HL-60 (cell line): ENCODE measurements at regions not wholly inside any gene's neighbourhood (a gene's known extent, or its start where the extent isn't known, plus 50 kb on each side); places are given as distances from the start of the nearest gene placed in this dataset.

Experiments used
- DNase-seq, 2 experiments: peaks; one replicate each; pipeline ENCODE4 v3.0.0-alpha.2; 2010 to 2020; ENCODE audit warnings: low read depth in 1 of 2, low spot score in 1 of 2
- H3K27ac ChIP-seq: fragments of 250-450 bp; sonication (Bioruptor Pico); replicated peaks from 2 replicates; pipeline ENCODE4 v1.5.1; 2020; ENCODE audit warnings: mild to moderate bottlenecking, moderate library complexity
- H3K27me3 ChIP-seq: fragments of 250-450 bp; sonication (Bioruptor Pico); 2 replicates; pipeline ENCODE4 v1.5.1; 2021; ENCODE audit warnings: mild to moderate bottlenecking, moderate library complexity; ENCODE audit not compliant: insufficient read depth, poor library complexity, severe bottlenecking
- H3K4me3 ChIP-seq: replicated peaks from 2 replicates; pipeline ENCODE4 v1.5.1; 2011; ENCODE audit warnings: mild to moderate bottlenecking, control low read depth, low read length; ENCODE audit not compliant: insufficient read depth
- CTCF ChIP-seq: IDR thresholded peaks from one replicate; pipeline ENCODE4 v1.5.1; 2011; ENCODE audit warnings: low read length, control low read depth, inconsistent platforms; ENCODE audit not compliant: insufficient read depth
- GABPA ChIP-seq: IDR thresholded peaks from 2 replicates; pipeline ENCODE4 v1.6.1; 2012; ENCODE audit warnings: low read depth
- POLR2AphosphoS5 ChIP-seq: IDR thresholded peaks from 2 replicates; pipeline ENCODE4 v1.6.1; 2012; ENCODE audit warnings: low read depth
- REST ChIP-seq: IDR thresholded peaks from 2 replicates; pipeline ENCODE4 v1.6.1; 2012; ENCODE audit warnings: low read depth; ENCODE audit not compliant: insufficient replicate concordance
- SPI1 ChIP-seq: IDR thresholded peaks from 2 replicates; pipeline ENCODE4 v1.6.1; 2012; ENCODE audit warnings: low read depth, mild to moderate bottlenecking, borderline replicate concordance

GRCh38 chr4:32748498-32748897 is 2028.3 kb downstream of the PCDH7 start:
- Histone ChIP-seq H3K4me3 (no peak overlapping the region), H3K27ac (no peak overlapping the region), H3K27me3 (no peaks in the 10 kb centered on the region)
- TF ChIP-seq POLR2AphosphoS5 = no peak
- TF ChIP-seq REST = no peak
- no peak for TF ChIP-seq SPI1
- TF ChIP-seq CTCF = no peak
- TF ChIP-seq GABPA = no peak
- DNase-seq = no peak

GRCh38 chr4:32752962-32753361 is 2032.8 kb downstream of the PCDH7 start:
- no peaks in the 10 kb centered on the region for H3K27me3 ChIP-seq
- DNase-seq = no peak
- TF ChIP-seq POLR2AphosphoS5 (no peak), CTCF (no peak), REST (no peak), SPI1 (no peak), GABPA (no peak)
- H3K27ac ChIP-seq = no peak overlapping the region
- no peak overlapping the region for H3K4me3 ChIP-seq

GRCh38 chr4:32768664-32769389 is 2048.7 kb downstream of the PCDH7 start:
- Histone ChIP-seq H3K4me3 (no peak overlapping the region), H3K27ac (no peak overlapping the region), H3K27me3 (no peaks in the 10 kb centered on the region)
- TF ChIP-seq CTCF = no peak
- TF ChIP-seq REST = no peak
- TF ChIP-seq SPI1 = no peak
- TF ChIP-seq GABPA = no peak
- TF ChIP-seq POLR2AphosphoS5 = no peak
- DNase-seq = no peak
